ENCODE measurements at regions not wholly inside any gene's neighbourhood (a gene's known extent, or its start where the extent isn't known, plus 50 kb on each side); places are given as distances from the start of the nearest gene placed in this dataset.

GRCh38 chr6:144990784-144991183 is 705.6 kb downstream of the UTRN start:
- intact Hi-C loops (cut with DNase I; ENCODE audit: low total_unique reads), result no loop called here
- H3K4me3 ChIP-seq, result no peak overlapping the region
- H3K9me3 ChIP-seq, result no peaks in the 10 kb centered on the region
- DNase-seq, result no peak
- no peak overlapping the region for H3K27ac ChIP-seq
- H3K27me3 ChIP-seq, result no peaks in the 10 kb centered on the region
- TF ChIP-seq POLR2A (IDR thresholded peaks at IDR 0.05), result no peak
- no peak for TF ChIP-seq CTCF (IDR thresholded peaks at IDR 0.05)
- 75 to 85% methylated on average over 3 of the region's 3 CpGs for WGBS, 2 donors
- H3K36me3 ChIP-seq (ENCODE audit: low read depth, missing control alignments), result no peaks in the 10 kb centered on the region
- no peaks in the 10 kb centered on the region for H3K4me1 ChIP-seq

GRCh38 chr6:144993870-144994269 is 708.7 kb downstream of the UTRN start:
- Histone ChIP-seq H3K27me3 (no peaks in the 10 kb centered on the region), H3K4me1 (no peaks in the 10 kb centered on the region), H3K27ac (no peak overlapping the region), H3K36me3 (ENCODE audit: low read depth, missing control alignments) (no peaks in the 10 kb centered on the region), H3K9me3 (no peaks in the 10 kb centered on the region), H3K4me3 (no peak overlapping the region)
- DNase-seq, result no peak
- 79 to 87% methylated on average over 3 of the region's 3 CpGs for WGBS, 2 donors
- TF ChIP-seq CTCF (IDR thresholded peaks at IDR 0.05) (no peak), POLR2A (IDR thresholded peaks at IDR 0.05) (no peak)
- intact Hi-C loops (cut with DNase I; ENCODE audit: low total_unique reads), result no loop called here

GRCh38 chr6:144997996-144998395 is 712.9 kb downstream of the UTRN start:
- TF ChIP-seq CTCF (IDR thresholded peaks at IDR 0.05), result no peak
- TF ChIP-seq POLR2A (IDR thresholded peaks at IDR 0.05), result no peak

GRCh38 chr6:144999127-144999526 is 714.0 kb downstream of the UTRN start:
- WGBS, 2 donors, result 80 to 91% methylated on average over 1 of the region's 1 CpG
- DNase-seq, result no peak
- Histone ChIP-seq H3K4me3 (no peak overlapping the region), H3K9me3 (no peaks in the 10 kb centered on the region), H3K4me1 (no peaks in the 10 kb centered on the region), H3K36me3 (ENCODE audit: low read depth, missing control alignments) (no peaks in the 10 kb centered on the region), H3K27me3 (no peaks in the 10 kb centered on the region), H3K27ac (no peak overlapping the region)
- TF ChIP-seq CTCF (IDR thresholded peaks at IDR 0.05), result no peak
- TF ChIP-seq POLR2A (IDR thresholded peaks at IDR 0.05), result no peak
- intact Hi-C loops (cut with DNase I; ENCODE audit: low total_unique reads), result no loop called here

More at GRCh38 chr6:144997996-144998395, 712.9 kb downstream of the UTRN start:
- 57 to 86% methylated on average over 3 of the region's 3 CpGs for WGBS, 2 donors
- Histone ChIP-seq H3K9me3 (no peaks in the 10 kb centered on the region), H3K27ac (no peak overlapping the region), H3K27me3 (no peaks in the 10 kb centered on the region), H3K36me3 (ENCODE audit: low read depth, missing control alignments) (no peaks in the 10 kb centered on the region), H3K4me3 (no peak overlapping the region), H3K4me1 (no peaks in the 10 kb centered on the region)
- no peak for DNase-seq
- intact Hi-C loops (cut with DNase I; ENCODE audit: low total_unique reads), result no loop called here

- H3K4me1 ChIP-seq, result no peaks in the 10 kb centered on the region
- no peaks in the 10 kb centered on the region for H3K27me3 ChIP-seq
- TF ChIP-seq CTCF (IDR thresholded peaks at IDR 0.05) (no peak), POLR2A (IDR thresholded peaks at IDR 0.05) (no peak)
- H3K9me3 ChIP-seq, result no peaks in the 10 kb centered on the region
- no peak for DNase-seq
- H3K36me3 ChIP-seq (ENCODE audit: low read depth, missing control alignments), result no peaks in the 10 kb centered on the region
- intact Hi-C loops (cut with DNase I; ENCODE audit: low total_unique reads), result no loop called here
- no peak overlapping the region for H3K27ac ChIP-seq
- WGBS, 2 donors, result 75 to 76% methylated on average over 2 of the region's 2 CpGs
- H3K4me3 ChIP-seq, result no peak overlapping the region
These were observed 718.0 kb downstream of the UTRN start for GRCh38 chr6:145003145-145003544.
